OCI-LY3 (cell line): ENCODE measurements at regions not wholly inside any gene's neighbourhood (a gene's known extent, or its start where the extent isn't known, plus 50 kb on each side); places are given as distances from the start of the nearest gene placed in this dataset.

Experiments used
- H2AFZ ChIP-seq: fragments of 200-600, 300-600 bp; shearing (Covaris generic); 2 replicates; pipeline ENCODE4 v1.6.0; 2014; ENCODE audit warnings: antibody characterized with exemption, low read depth, low read length
- H3K27ac ChIP-seq: fragments of 200-600, 300-600 bp; sonication (generic); 2 replicates; pipeline ENCODE4 v1.5.1; 2014; ENCODE audit warnings: mild to moderate bottlenecking, low read length, moderate library complexity, mixed read lengths
- H3K27me3 ChIP-seq: fragments of 200-600, 300-600 bp; sonication (generic); 2 replicates; pipeline ENCODE4 v1.6.1; 2014; ENCODE audit warnings: low read depth, low read length, mixed read lengths
- H3K36me3 ChIP-seq: fragments of 200-600, 300-600 bp; sonication (generic); replicated peaks from 2 replicates; pipeline ENCODE3; 2014; ENCODE audit warnings: low read depth, low read length, mixed read lengths
- H3K4me1 ChIP-seq: fragments of 300-600, 200-600 bp; sonication (generic); 2 replicates; pipeline ENCODE4 v1.6.1; 2014; ENCODE audit warnings: low read length, mixed read lengths
- H3K4me2 ChIP-seq: fragments of 200-600, 300-600 bp; sonication (generic); 2 replicates; pipeline ENCODE4 v1.6.1; 2014; ENCODE audit warnings: low read length, mixed read lengths
- H3K4me3 ChIP-seq: fragments of 300-600, 200-600 bp; sonication (generic); 2 replicates; pipeline ENCODE4 v1.5.1; 2014; ENCODE audit warnings: antibody characterized with exemption, mild to moderate bottlenecking, low read length, moderate library complexity
- H3K79me2 ChIP-seq: fragments of 300-600, 200-600 bp; shearing (Covaris generic); 2 replicates; pipeline ENCODE4 v1.6.1; 2014; ENCODE audit warnings: mild to moderate bottlenecking, low read length, mixed read lengths
- H3K9ac ChIP-seq: fragments of 300-600, 200-600 bp; shearing (Covaris generic); 2 replicates; pipeline ENCODE4 v1.6.0; 2014; ENCODE audit warnings: mild to moderate bottlenecking, low read length, moderate library complexity
- H3K9me3 ChIP-seq: fragments of 200-600, 300-600 bp; shearing (Covaris generic); 2 replicates; pipeline ENCODE4 v1.6.1; 2014; ENCODE audit warnings: low read length, mixed read lengths; ENCODE audit not compliant: insufficient read depth
- H4K20me1 ChIP-seq: fragments of 200-600, 300-600 bp; sonication (generic); 2 replicates; pipeline ENCODE4 v1.6.1; 2016; ENCODE audit warnings: low read length, mixed read lengths; ENCODE audit not compliant: insufficient read depth
- CTCF ChIP-seq: fragments of 200-600, 300-600 bp; sonication (generic); IDR thresholded peaks from 2 replicates; pipeline ENCODE4 v1.5.1; 2014; ENCODE audit warnings: antibody characterized with exemption, low read length, low read depth
- EZH2phosphoT487 ChIP-seq: fragments of 200-600 bp; shearing (Covaris generic); IDR thresholded peaks from 2 replicates; pipeline ENCODE4 v1.6.1; 2018; ENCODE audit warnings: antibody characterized with exemption, mixed run types, low read depth

GRCh38 chrY:19042306-19042958 lies 268.9 kb upstream of the HSFY2 start:
- H3K27me3 ChIP-seq: no peaks in the 10 kb centered on the region
- H3K4me2 ChIP-seq: no peak overlapping the region
- no peak overlapping the region for H2AFZ ChIP-seq
- no peaks in the 10 kb centered on the region for H3K4me1 ChIP-seq
- TF ChIP-seq CTCF (no peak), EZH2phosphoT487 (no peak)
- no peaks in the 10 kb centered on the region for H3K36me3 ChIP-seq
- no peak overlapping the region for H3K27ac ChIP-seq
- H3K4me3 ChIP-seq: no peak overlapping the region
- H3K79me2 ChIP-seq: no peaks in the 10 kb centered on the region
- no peaks in the 10 kb centered on the region for H4K20me1 ChIP-seq
- H3K9ac ChIP-seq: no peak overlapping the region
- no peaks in the 10 kb centered on the region for H3K9me3 ChIP-seq

- H3K9me3 ChIP-seq: no peaks in the 10 kb centered on the region
- H3K27me3 ChIP-seq: no peaks in the 10 kb centered on the region
- H3K36me3 ChIP-seq: no peaks in the 10 kb centered on the region
- no peak overlapping the region for H3K4me2 ChIP-seq
- no peak overlapping the region for H2AFZ ChIP-seq
- no peak overlapping the region for H3K27ac ChIP-seq
- no peaks in the 10 kb centered on the region for H3K4me1 ChIP-seq
- H3K9ac ChIP-seq: no peak overlapping the region
- no peak for TF ChIP-seq CTCF
- H4K20me1 ChIP-seq: no peaks in the 10 kb centered on the region
- H3K79me2 ChIP-seq: no peaks in the 10 kb centered on the region
- no peak overlapping the region for H3K4me3 ChIP-seq
Observed at GRCh38 chrY:19026631-19027030, 253.1 kb upstream of the HSFY2 start.

- Histone ChIP-seq H3K9me3 (no peaks in the 10 kb centered on the region), H3K79me2 (no peaks in the 10 kb centered on the region), H3K4me2 (no peak overlapping the region), H3K4me3 (no peak overlapping the region), H4K20me1 (no peaks in the 10 kb centered on the region), H3K4me1 (no peaks in the 10 kb centered on the region), H3K9ac (no peak overlapping the region), H3K27ac (no peak overlapping the region), H3K27me3 (no peaks in the 10 kb centered on the region), H3K36me3 (no peaks in the 10 kb centered on the region), H2AFZ (no peak overlapping the region)
- no peak for TF ChIP-seq EZH2phosphoT487
- no peak for TF ChIP-seq CTCF
Observed at GRCh38 chrY:19023934-19024333, 250.4 kb upstream of the HSFY2 start.

- no peaks in the 10 kb centered on the region for H3K27me3 ChIP-seq
- H3K9me3 ChIP-seq: no peaks in the 10 kb centered on the region
- H4K20me1 ChIP-seq: no peaks in the 10 kb centered on the region
- no peak overlapping the region for H3K9ac ChIP-seq
- no peaks in the 10 kb centered on the region for H3K4me1 ChIP-seq
- H3K36me3 ChIP-seq: no peaks in the 10 kb centered on the region
- no peak overlapping the region for H3K4me2 ChIP-seq
- no peak for TF ChIP-seq CTCF
- TF ChIP-seq EZH2phosphoT487: no peak
- H3K4me3 ChIP-seq: no peak overlapping the region
- H2AFZ ChIP-seq: no peak overlapping the region
- H3K79me2 ChIP-seq: no peaks in the 10 kb centered on the region
- no peak overlapping the region for H3K27ac ChIP-seq
Observed at GRCh38 chrY:19020193-19020592, 246.7 kb upstream of the HSFY2 start.
